ENCODE measurements at regions not wholly inside any gene's neighbourhood (a gene's known extent, or its start where the extent isn't known, plus 50 kb on each side); places are given as distances from the start of the nearest gene placed in this dataset.

DNA sequence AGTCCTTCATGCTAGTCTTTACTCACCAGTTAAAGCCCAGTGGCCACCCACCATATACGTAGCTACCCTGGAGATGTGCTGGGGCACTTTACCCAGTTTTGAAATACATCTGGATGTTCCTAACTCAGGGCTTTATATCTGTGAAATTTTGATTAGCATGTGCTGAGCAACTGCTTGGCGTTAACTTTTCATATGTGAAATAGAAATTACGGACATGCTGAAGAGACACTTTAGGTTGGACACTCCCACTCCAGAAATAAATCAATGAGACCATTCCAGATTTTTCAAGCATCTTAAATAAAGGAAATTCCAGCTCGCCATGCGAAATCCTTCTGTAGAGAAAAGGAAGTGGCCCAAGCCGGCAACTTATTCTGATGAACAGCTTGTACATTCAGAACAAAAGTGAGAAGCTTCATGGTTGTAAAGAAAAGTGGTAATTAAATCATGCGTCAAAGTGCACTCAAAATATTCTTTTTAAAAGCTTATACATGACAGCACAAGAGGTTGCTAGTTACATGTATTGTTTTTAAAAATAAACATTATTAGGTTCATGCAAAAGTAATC, 153.5 kb upstream of the ITGB1 start:
- intact Hi-C loops (cut with DNase I): no loop called here
- Histone ChIP-seq H3K4me1 (peaks cover 5% of the 10 kb centered on the region), H3K4me3 (no peak overlapping the region), H3K9me3 (no peaks in the 10 kb centered on the region), H3K27ac (no peak overlapping the region), H3K36me3 (no peaks in the 10 kb centered on the region), H3K27me3 (no peaks in the 10 kb centered on the region)
- DNase-seq (ENCODE audit: extremely low spot score in 2 of 2): no peak
- TF ChIP-seq, protein P1, sequence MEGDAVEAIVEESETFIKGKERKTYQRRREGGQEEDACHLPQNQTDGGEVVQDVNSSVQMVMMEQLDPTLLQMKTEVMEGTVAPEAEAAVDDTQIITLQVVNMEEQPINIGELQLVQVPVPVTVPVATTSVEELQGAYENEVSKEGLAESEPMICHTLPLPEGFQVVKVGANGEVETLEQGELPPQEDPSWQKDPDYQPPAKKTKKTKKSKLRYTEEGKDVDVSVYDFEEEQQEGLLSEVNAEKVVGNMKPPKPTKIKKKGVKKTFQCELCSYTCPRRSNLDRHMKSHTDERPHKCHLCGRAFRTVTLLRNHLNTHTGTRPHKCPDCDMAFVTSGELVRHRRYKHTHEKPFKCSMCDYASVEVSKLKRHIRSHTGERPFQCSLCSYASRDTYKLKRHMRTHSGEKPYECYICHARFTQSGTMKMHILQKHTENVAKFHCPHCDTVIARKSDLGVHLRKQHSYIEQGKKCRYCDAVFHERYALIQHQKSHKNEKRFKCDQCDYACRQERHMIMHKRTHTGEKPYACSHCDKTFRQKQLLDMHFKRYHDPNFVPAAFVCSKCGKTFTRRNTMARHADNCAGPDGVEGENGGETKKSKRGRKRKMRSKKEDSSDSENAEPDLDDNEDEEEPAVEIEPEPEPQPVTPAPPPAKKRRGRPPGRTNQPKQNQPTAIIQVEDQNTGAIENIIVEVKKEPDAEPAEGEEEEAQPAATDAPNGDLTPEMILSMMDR (IDR thresholded peaks at IDR 0.05): no peak
- TF ChIP-seq POLR2AphosphoS5 (IDR thresholded peaks at IDR 0.05; ENCODE audit: insufficient read depth in 1 of 2, low read depth in 1 of 2) (no peak), POLR2A (IDR thresholded peaks at IDR 0.05) (no peak)

DNA sequence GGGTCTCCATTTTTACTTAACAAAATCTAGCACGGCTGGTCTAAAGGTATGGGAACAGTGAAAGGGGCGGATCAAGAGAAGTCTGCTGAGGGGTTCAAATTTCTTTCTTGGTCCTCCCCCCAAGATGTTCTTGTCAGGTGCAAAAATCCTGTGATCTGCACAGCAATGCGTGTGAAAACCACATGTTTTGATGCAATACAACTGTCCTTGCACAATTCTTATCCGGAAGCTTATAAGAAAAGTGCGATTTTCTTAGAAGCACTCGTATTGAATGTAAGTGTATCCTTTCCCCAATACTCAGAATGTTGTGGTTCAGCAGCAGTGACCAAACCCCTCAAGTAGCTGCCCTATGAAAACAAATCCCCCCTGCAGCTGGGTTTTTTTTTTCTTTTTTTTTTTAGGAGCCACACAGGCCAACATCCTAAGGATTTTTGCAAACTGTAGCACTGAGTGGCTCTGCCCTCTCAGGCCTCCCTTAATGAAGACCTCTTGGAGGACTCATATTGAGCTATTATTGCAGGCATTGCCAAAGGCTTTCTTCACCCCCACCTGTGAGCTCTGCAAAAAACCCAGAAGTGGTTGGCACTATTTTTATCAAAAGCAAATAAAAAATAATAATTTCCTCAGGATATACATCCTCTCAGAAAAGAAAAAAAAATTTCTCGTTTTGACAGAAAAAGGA, 151.9 kb upstream of the ITGB1 start:
- intact Hi-C loops (cut with DNase I): no loop called here
- Histone ChIP-seq H3K36me3 (no peaks in the 10 kb centered on the region), H3K27me3 (no peaks in the 10 kb centered on the region)

DNA sequence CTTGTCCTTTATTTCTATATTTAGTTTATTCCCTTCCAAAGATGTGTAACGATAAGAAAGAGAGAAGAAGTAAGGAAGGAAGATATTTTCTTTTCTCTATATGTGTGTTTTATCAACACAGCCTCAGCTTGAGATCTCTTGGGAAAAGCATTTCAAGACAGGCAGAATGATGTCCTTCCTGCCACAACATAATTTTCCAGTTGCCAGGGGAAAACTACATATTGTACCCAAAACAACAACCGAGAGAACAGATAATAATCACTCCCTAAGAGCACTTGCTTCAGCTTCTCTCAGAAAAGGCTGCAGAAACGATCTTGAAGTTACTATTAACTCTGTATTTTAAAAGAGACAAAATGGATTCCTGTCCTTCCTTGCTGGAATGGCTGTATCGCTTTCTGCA, 151.4 kb upstream of the ITGB1 start:
- no peak for DNase-seq (ENCODE audit: extremely low spot score in 2 of 2)
- no peak for TF ChIP-seq POLR2AphosphoS5 (IDR thresholded peaks at IDR 0.05; ENCODE audit: insufficient read depth in 1 of 2, low read depth in 1 of 2)
- TF ChIP-seq POLR2A (IDR thresholded peaks at IDR 0.05): no peak
- TF ChIP-seq, protein P1 (IDR thresholded peaks at IDR 0.05): no peak
- Histone ChIP-seq H3K36me3 (no peaks in the 10 kb centered on the region), H3K4me3 (no peak overlapping the region), H3K9me3 (no peaks in the 10 kb centered on the region), H3K4me1 (peaks cover 5% of the 10 kb centered on the region), H3K27me3 (no peaks in the 10 kb centered on the region), H3K27ac (no peak overlapping the region)
- intact Hi-C loops (cut with DNase I): no loop called here

More for the DNA sequence above, 151.9 kb upstream of the ITGB1 start:
- Histone ChIP-seq H3K4me3 (no peak overlapping the region), H3K9me3 (no peaks in the 10 kb centered on the region), H3K27ac (no peak overlapping the region), H3K4me1 (peaks cover 5% of the 10 kb centered on the region)
- TF ChIP-seq POLR2AphosphoS5 (IDR thresholded peaks at IDR 0.05; ENCODE audit: insufficient read depth in 1 of 2, low read depth in 1 of 2) (no peak), POLR2A (IDR thresholded peaks at IDR 0.05) (no peak)
- TF ChIP-seq, protein P1 (IDR thresholded peaks at IDR 0.05): no peak
- DNase-seq (ENCODE audit: extremely low spot score in 2 of 2): no peak

DNA sequence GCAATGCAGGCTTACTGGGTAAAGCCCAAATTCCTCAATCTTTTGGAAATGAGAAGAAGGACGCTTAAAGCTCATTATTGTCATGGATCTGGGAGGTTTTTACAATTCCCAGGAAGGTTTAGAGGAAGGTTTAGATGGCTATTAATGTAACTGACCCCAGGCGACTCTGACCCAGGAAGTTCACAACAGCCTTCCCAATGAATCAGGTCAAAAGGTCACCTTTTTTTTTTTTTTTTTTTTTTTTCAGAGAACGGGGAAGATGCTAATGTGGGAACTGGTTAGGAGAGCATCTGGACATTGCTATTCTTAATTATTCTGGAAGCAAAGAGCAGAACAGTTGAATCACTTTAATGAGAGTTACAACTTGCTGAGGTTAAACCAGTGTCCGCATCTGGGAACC, 149.9 kb upstream of the ITGB1 start:
- Histone ChIP-seq H3K4me3 (no peak overlapping the region), H3K27me3 (no peaks in the 10 kb centered on the region), H3K9me3 (no peaks in the 10 kb centered on the region), H3K4me1 (peaks cover 5% of the 10 kb centered on the region), H3K27ac (no peak overlapping the region), H3K36me3 (no peaks in the 10 kb centered on the region)
- no peak for DNase-seq (ENCODE audit: extremely low spot score in 2 of 2)
- intact Hi-C loops (cut with DNase I): no loop called here
- TF ChIP-seq, protein P1 (IDR thresholded peaks at IDR 0.05): no peak

DNA sequence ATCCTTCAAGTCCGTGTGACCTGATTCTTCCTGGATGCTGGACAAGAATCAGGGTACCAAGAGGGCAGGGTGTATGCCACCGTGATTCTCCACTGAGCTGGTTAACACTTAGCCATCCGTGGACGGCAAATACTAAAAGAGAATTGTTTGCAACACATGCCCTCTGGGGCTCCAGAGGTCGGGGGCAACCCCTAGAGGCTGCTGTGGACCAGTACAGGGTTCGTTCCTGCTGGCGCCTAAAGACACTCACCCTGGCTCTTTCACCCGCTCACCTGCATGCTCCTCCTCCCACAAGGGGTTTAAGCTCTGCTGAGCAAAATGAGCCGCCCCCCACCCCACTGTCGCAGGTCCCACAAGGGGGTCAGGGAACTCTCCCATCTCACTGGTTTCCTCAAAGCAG, 148.7 kb upstream of the ITGB1 start:
- Histone ChIP-seq H3K9me3 (no peaks in the 10 kb centered on the region), H3K4me1 (peaks cover 5% of the 10 kb centered on the region), H3K27ac (no peak overlapping the region), H3K27me3 (no peaks in the 10 kb centered on the region), H3K4me3 (no peak overlapping the region), H3K36me3 (no peaks in the 10 kb centered on the region)
- no peak for DNase-seq (ENCODE audit: extremely low spot score in 2 of 2)
- TF ChIP-seq POLR2A (IDR thresholded peaks at IDR 0.05): no peak
- TF ChIP-seq, protein P1 (IDR thresholded peaks at IDR 0.05): no peak
- TF ChIP-seq POLR2AphosphoS5 (IDR thresholded peaks at IDR 0.05; ENCODE audit: insufficient read depth in 1 of 2, low read depth in 1 of 2): no peak
- intact Hi-C loops (cut with DNase I): no loop called here

Measured in vagina (tissue), 2 donors.